Osteoblast (primary cell): ENCODE measurements at regions not wholly inside any gene's neighbourhood (a gene's known extent, or its start where the extent isn't known, plus 50 kb on each side); places are given as distances from the start of the nearest gene placed in this dataset.

Experiments used
- DNase-seq: peaks from one replicate; pipeline ENCODE4 v3.0.0; 2011; ENCODE audit warnings: low spot score, mixed read lengths; ENCODE audit not compliant: insufficient read length; ENCODE audit errors: missing footprints
- H2AFZ ChIP-seq: 2 replicates; pipeline ENCODE4 v1.6.0; 2011; ENCODE audit warnings: mild to moderate bottlenecking, low read length
- H3K27ac ChIP-seq: 2 replicates; pipeline ENCODE4 v1.5.1; 2011; ENCODE audit warnings: mild to moderate bottlenecking, low read depth, low read length, moderate library complexity
- H3K27me3 ChIP-seq: 2 replicates; pipeline ENCODE4 v1.6.0; 2012; ENCODE audit warnings: mild to moderate bottlenecking, control low read depth, inconsistent platforms, low read length, moderate library complexity; ENCODE audit not compliant: insufficient read depth
- H3K36me3 ChIP-seq: 2 replicates; pipeline ENCODE4 v1.5.1; 2011; ENCODE audit warnings: mild to moderate bottlenecking, low read length, control low read depth, moderate library complexity; ENCODE audit not compliant: insufficient read depth
- H3K4me1 ChIP-seq: 2 replicates; pipeline ENCODE4 v1.5.1; 2011; ENCODE audit warnings: mild to moderate bottlenecking, low read length, control low read depth, moderate library complexity; ENCODE audit not compliant: insufficient read depth
- H3K4me2 ChIP-seq: 2 replicates; pipeline ENCODE4 v1.6.0; 2011; ENCODE audit warnings: mild to moderate bottlenecking, low read length; ENCODE audit not compliant: insufficient read depth
- H3K4me3 ChIP-seq: fragments of 200-600 bp; sonication (generic); 3 replicates; pipeline ENCODE4 v1.5.1; 2012; ENCODE audit warnings: mild to moderate bottlenecking, low read length, inconsistent platforms; ENCODE audit not compliant: insufficient read depth
- H3K79me2 ChIP-seq: 2 replicates; pipeline ENCODE4 v1.6.0; 2012; ENCODE audit warnings: mild to moderate bottlenecking, low read length, control low read depth, inconsistent platforms; ENCODE audit not compliant: insufficient read depth
- H3K9me3 ChIP-seq: 2 replicates; pipeline ENCODE4 v1.5.1; 2011; ENCODE audit warnings: low read depth, low read length, control low read depth
- H4K20me1 ChIP-seq: 2 replicates; pipeline ENCODE4 v1.6.0; 2012; ENCODE audit warnings: mild to moderate bottlenecking, low read length, control low read depth; ENCODE audit not compliant: insufficient read depth
- CTCF ChIP-seq: IDR thresholded peaks from 2 replicates; pipeline ENCODE4 v1.5.1; 2011; ENCODE audit warnings: mild to moderate bottlenecking, low read depth, low read length, moderate library complexity; ENCODE audit errors: extremely low read depth

GRCh38 chr11:25727944-25728343 is 604.0 kb upstream of the ANO3 start:
- no peaks in the 10 kb centered on the region for H3K4me1 ChIP-seq
- no peak overlapping the region for H2AFZ ChIP-seq
- no peaks in the 10 kb centered on the region for H4K20me1 ChIP-seq
- no peaks in the 10 kb centered on the region for H3K27me3 ChIP-seq
- no peaks in the 10 kb centered on the region for H3K36me3 ChIP-seq
- no peak for TF ChIP-seq CTCF
- DNase-seq: no peak
- H3K79me2 ChIP-seq: no peaks in the 10 kb centered on the region
- H3K4me2 ChIP-seq: no peak overlapping the region
- no peak overlapping the region for H3K4me3 ChIP-seq
- no peak overlapping the region for H3K27ac ChIP-seq
- peaks cover 2% of the 10 kb centered on the region for H3K9me3 ChIP-seq

- Histone ChIP-seq H3K27me3 (no peaks in the 10 kb centered on the region), H3K27ac (no peak overlapping the region), H3K79me2 (no peaks in the 10 kb centered on the region), H3K4me3 (no peak overlapping the region), H3K36me3 (no peaks in the 10 kb centered on the region), H2AFZ (no peak overlapping the region), H4K20me1 (no peaks in the 10 kb centered on the region), H3K9me3 (peaks cover 3% of the 10 kb centered on the region), H3K4me2 (no peak overlapping the region), H3K4me1 (no peaks in the 10 kb centered on the region)
- TF ChIP-seq CTCF: no peak
- DNase-seq: no peak
These were observed 601.7 kb upstream of the ANO3 start for GRCh38 chr11:25730230-25730629.

- H3K27me3 ChIP-seq: no peaks in the 10 kb centered on the region
- H3K79me2 ChIP-seq: no peaks in the 10 kb centered on the region
- no peak overlapping the region for H2AFZ ChIP-seq
- no peak overlapping the region for H3K27ac ChIP-seq
- H3K36me3 ChIP-seq: no peaks in the 10 kb centered on the region
- H3K4me2 ChIP-seq: no peak overlapping the region
- DNase-seq: no peak
- TF ChIP-seq CTCF: no peak
- no peaks in the 10 kb centered on the region for H3K4me1 ChIP-seq
- no peak overlapping the region for H3K4me3 ChIP-seq
- peaks cover 1% of the 10 kb centered on the region for H3K9me3 ChIP-seq
- no peaks in the 10 kb centered on the region for H4K20me1 ChIP-seq
These were observed 598.2 kb upstream of the ANO3 start for GRCh38 chr11:25733777-25734176.

- DNase-seq: no peak
- Histone ChIP-seq H3K27ac (no peak overlapping the region), H3K79me2 (no peaks in the 10 kb centered on the region), H3K4me3 (no peak overlapping the region), H3K4me2 (no peak overlapping the region), H3K9me3 (peaks cover 1% of the 10 kb centered on the region), H3K27me3 (no peaks in the 10 kb centered on the region), H2AFZ (no peak overlapping the region), H4K20me1 (no peaks in the 10 kb centered on the region), H3K4me1 (no peaks in the 10 kb centered on the region), H3K36me3 (no peaks in the 10 kb centered on the region)
- TF ChIP-seq CTCF: no peak
These were observed 597.2 kb upstream of the ANO3 start for GRCh38 chr11:25734591-25735211.
